GM12865 (cell line): ENCODE measurements at regions not wholly inside any gene's neighbourhood (a gene's known extent, or its start where the extent isn't known, plus 50 kb on each side); places are given as distances from the start of the nearest gene placed in this dataset.

Experiments used
- DNase-seq: peaks from one replicate; pipeline ENCODE4 v3.0.0; 2010; ENCODE audit warnings: low read depth
- H3K4me3 ChIP-seq: 2 replicates; pipeline ENCODE4 v1.5.1; 2011; ENCODE audit warnings: mild to moderate bottlenecking, low read depth, low read length, control low read depth
- CTCF ChIP-seq: IDR thresholded peaks from 2 replicates; pipeline ENCODE4 v1.5.1; 2011; ENCODE audit warnings: low read length, control low read depth, low read depth, inconsistent platforms; ENCODE audit not compliant: insufficient read depth; ENCODE audit errors: missing control alignments

- H3K4me3 ChIP-seq = no peak overlapping the region
- no peak for TF ChIP-seq CTCF
- DNase-seq = no peak
Observed at GRCh38 chr2:152875701-152876695, 157.6 kb downstream of the ARL6IP6 start.

GRCh38 chr2:152874955-152875354, 156.5 kb downstream of the ARL6IP6 start:
- no peak for TF ChIP-seq CTCF
- DNase-seq = no peak
- no peak overlapping the region for H3K4me3 ChIP-seq

GRCh38 chr2:152870239-152870638, 151.8 kb downstream of the ARL6IP6 start:
- DNase-seq = no peak
- no peak for TF ChIP-seq CTCF
- H3K4me3 ChIP-seq = no peak overlapping the region

- no peak overlapping the region for H3K4me3 ChIP-seq
- TF ChIP-seq CTCF = no peak
- no peak for DNase-seq
Observed at GRCh38 chr2:152867397-152867796, 149.0 kb downstream of the ARL6IP6 start.

- TF ChIP-seq CTCF = no peak
- H3K4me3 ChIP-seq = no peak overlapping the region
- no peak for DNase-seq
Observed at GRCh38 chr2:152864601-152865149, 146.3 kb downstream of the ARL6IP6 start.

- no peak for TF ChIP-seq CTCF
- no peak overlapping the region for H3K4me3 ChIP-seq
- DNase-seq = no peak
Observed at GRCh38 chr2:152863826-152864225, 145.4 kb downstream of the ARL6IP6 start.
